ENCODE measurements at regions not wholly inside any gene's neighbourhood (a gene's known extent, or its start where the extent isn't known, plus 50 kb on each side); places are given as distances from the start of the nearest gene placed in this dataset.

GRCh38 chr5:3382782-3383181 lies 212.8 kb upstream of the IRX1 start:
- TF ChIP-seq, protein P1, sequence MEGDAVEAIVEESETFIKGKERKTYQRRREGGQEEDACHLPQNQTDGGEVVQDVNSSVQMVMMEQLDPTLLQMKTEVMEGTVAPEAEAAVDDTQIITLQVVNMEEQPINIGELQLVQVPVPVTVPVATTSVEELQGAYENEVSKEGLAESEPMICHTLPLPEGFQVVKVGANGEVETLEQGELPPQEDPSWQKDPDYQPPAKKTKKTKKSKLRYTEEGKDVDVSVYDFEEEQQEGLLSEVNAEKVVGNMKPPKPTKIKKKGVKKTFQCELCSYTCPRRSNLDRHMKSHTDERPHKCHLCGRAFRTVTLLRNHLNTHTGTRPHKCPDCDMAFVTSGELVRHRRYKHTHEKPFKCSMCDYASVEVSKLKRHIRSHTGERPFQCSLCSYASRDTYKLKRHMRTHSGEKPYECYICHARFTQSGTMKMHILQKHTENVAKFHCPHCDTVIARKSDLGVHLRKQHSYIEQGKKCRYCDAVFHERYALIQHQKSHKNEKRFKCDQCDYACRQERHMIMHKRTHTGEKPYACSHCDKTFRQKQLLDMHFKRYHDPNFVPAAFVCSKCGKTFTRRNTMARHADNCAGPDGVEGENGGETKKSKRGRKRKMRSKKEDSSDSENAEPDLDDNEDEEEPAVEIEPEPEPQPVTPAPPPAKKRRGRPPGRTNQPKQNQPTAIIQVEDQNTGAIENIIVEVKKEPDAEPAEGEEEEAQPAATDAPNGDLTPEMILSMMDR (conservative IDR thresholded peaks at IDR 0.05 in 1 of 2, IDR thresholded peaks at IDR 0.05 in 1 of 2; ENCODE audit: low read depth in 1 of 2, low read length in 2 of 2) = no peak
- no peak for TF ChIP-seq EZH2 (IDR thresholded peaks at IDR 0.05; ENCODE audit: low read length, missing control alignments)
- Histone ChIP-seq H3K36me3 (ENCODE audit: control insufficient read depth, insufficient read depth, low read length) (no peaks in the 10 kb centered on the region), H3K4me3 (replicated peaks in 1 of 4; ENCODE audit: control extremely low read depth in 1 of 4, insufficient read depth in 1 of 4, low read depth in 3 of 4, low read length in 4 of 4) (no peak overlapping the region), H3K4me2 (ENCODE audit: extremely low read depth, insufficient read depth, low read length) (no peak overlapping the region), H3K9me3 (ENCODE audit: control insufficient read depth, insufficient read depth, low read depth, low read length) (no peaks in the 10 kb centered on the region), H3K9ac (ENCODE audit: insufficient read depth, low read length) (no peak overlapping the region), H3K27me3 (ENCODE audit: control insufficient read depth, insufficient read depth, low read length) (no peaks in the 10 kb centered on the region), H4K20me1 (ENCODE audit: control insufficient read depth, extremely low read depth, insufficient read depth, low read length) (no peaks in the 10 kb centered on the region), H3K79me2 (ENCODE audit: control insufficient read depth, insufficient read depth, low read length) (no peaks in the 10 kb centered on the region), H3K4me1 (ENCODE audit: control insufficient read depth, extremely low read depth, insufficient read depth, low read length) (no peaks in the 10 kb centered on the region), H2AFZ (ENCODE audit: low read length) (no peak overlapping the region), H3K27ac (ENCODE audit: insufficient read depth, low read length) (no peak overlapping the region)
- no peak for DNase-seq (ENCODE audit: low read depth in 2 of 2)

DNA sequence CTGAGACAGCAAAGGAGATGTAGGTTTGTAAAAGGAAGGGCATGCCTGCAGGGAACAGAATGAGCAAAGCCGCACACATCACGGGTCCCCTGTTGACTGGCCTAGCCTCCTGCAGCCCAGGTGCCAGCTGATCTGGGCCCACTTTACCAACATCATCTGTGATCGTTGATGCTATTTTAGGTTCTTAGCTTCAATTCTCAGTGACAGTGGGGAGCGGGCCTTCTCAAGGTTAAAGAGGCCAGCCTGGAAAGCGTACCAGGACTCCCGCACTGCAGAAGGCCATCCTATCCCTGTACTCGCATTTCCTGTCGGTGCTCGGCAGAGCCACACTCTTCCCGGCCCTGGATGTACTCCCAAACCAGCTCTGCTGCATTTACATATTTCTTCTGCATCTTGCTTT lies 213.5 kb upstream of the IRX1 start:
- Histone ChIP-seq H3K9me3 (ENCODE audit: control insufficient read depth, insufficient read depth, low read depth, low read length) (no peaks in the 10 kb centered on the region), H3K27me3 (ENCODE audit: control insufficient read depth, insufficient read depth, low read length) (no peaks in the 10 kb centered on the region), H3K27ac (ENCODE audit: insufficient read depth, low read length) (no peak overlapping the region), H3K4me1 (ENCODE audit: control insufficient read depth, extremely low read depth, insufficient read depth, low read length) (no peaks in the 10 kb centered on the region), H3K9ac (ENCODE audit: insufficient read depth, low read length) (no peak overlapping the region), H3K4me2 (ENCODE audit: extremely low read depth, insufficient read depth, low read length) (no peak overlapping the region), H3K4me3 (replicated peaks in 1 of 4; ENCODE audit: control extremely low read depth in 1 of 4, insufficient read depth in 1 of 4, low read depth in 3 of 4, low read length in 4 of 4) (no peak overlapping the region), H3K79me2 (ENCODE audit: control insufficient read depth, insufficient read depth, low read length) (no peaks in the 10 kb centered on the region), H4K20me1 (ENCODE audit: control insufficient read depth, extremely low read depth, insufficient read depth, low read length) (no peaks in the 10 kb centered on the region), H3K36me3 (ENCODE audit: control insufficient read depth, insufficient read depth, low read length) (no peaks in the 10 kb centered on the region), H2AFZ (ENCODE audit: low read length) (no peak overlapping the region)
- TF ChIP-seq, protein P1 (conservative IDR thresholded peaks at IDR 0.05 in 1 of 2, IDR thresholded peaks at IDR 0.05 in 1 of 2; ENCODE audit: low read depth in 1 of 2, low read length in 2 of 2) = no peak
- TF ChIP-seq EZH2 (IDR thresholded peaks at IDR 0.05; ENCODE audit: low read length, missing control alignments) = no peak
- DNase-seq (ENCODE audit: low read depth in 2 of 2) = no peak

GRCh38 chr5:3381206-3381825 lies 214.3 kb upstream of the IRX1 start:
- Histone ChIP-seq H3K4me2 (ENCODE audit: extremely low read depth, insufficient read depth, low read length) (no peak overlapping the region), H3K27me3 (ENCODE audit: control insufficient read depth, insufficient read depth, low read length) (no peaks in the 10 kb centered on the region), H3K36me3 (ENCODE audit: control insufficient read depth, insufficient read depth, low read length) (no peaks in the 10 kb centered on the region), H3K27ac (ENCODE audit: insufficient read depth, low read length) (no peak overlapping the region), H2AFZ (ENCODE audit: low read length) (no peak overlapping the region), H3K9ac (ENCODE audit: insufficient read depth, low read length) (no peak overlapping the region), H3K4me1 (ENCODE audit: control insufficient read depth, extremely low read depth, insufficient read depth, low read length) (no peaks in the 10 kb centered on the region), H3K79me2 (ENCODE audit: control insufficient read depth, insufficient read depth, low read length) (no peaks in the 10 kb centered on the region), H3K4me3 (replicated peaks in 1 of 4; ENCODE audit: control extremely low read depth in 1 of 4, insufficient read depth in 1 of 4, low read depth in 3 of 4, low read length in 4 of 4) (no peak overlapping the region), H3K9me3 (ENCODE audit: control insufficient read depth, insufficient read depth, low read depth, low read length) (no peaks in the 10 kb centered on the region), H4K20me1 (ENCODE audit: control insufficient read depth, extremely low read depth, insufficient read depth, low read length) (no peaks in the 10 kb centered on the region)
- no peak for DNase-seq (ENCODE audit: low read depth in 2 of 2)
- no peak for TF ChIP-seq EZH2 (IDR thresholded peaks at IDR 0.05; ENCODE audit: low read length, missing control alignments)
- TF ChIP-seq, protein P1 (conservative IDR thresholded peaks at IDR 0.05 in 1 of 2, IDR thresholded peaks at IDR 0.05 in 1 of 2; ENCODE audit: low read depth in 1 of 2, low read length in 2 of 2) = no peak
